ENCODE measurements at regions not wholly inside any gene's neighbourhood (a gene's known extent, or its start where the extent isn't known, plus 50 kb on each side); places are given as distances from the start of the nearest gene placed in this dataset.

DNA sequence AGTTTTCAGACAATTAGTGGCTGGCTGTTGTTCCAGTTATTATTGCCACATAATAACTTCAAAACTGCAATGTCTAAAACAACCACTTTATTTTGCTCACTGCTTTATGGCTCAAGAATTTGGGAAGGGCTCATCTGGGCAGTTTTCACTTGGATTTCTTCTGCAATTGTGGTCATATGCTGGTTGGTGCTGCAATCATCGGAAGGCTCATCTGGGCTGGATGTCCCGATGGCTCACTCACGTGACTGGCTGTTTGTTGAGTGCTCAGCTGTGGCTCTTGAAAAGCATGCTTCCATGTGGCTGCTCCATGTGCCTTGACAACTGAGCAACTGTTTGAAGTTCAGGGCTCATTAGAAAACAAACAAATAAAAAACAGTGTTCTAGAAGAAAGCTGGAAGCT is 1032.5 kb downstream of the DTWD2 start:
- Mint-ChIP-seq H3K4me3 (no peak overlapping the region), H3K36me3 (ENCODE audit: low read depth) (no peaks in the 10 kb centered on the region), H3K27ac (no peak overlapping the region), H3K4me1 (no peaks in the 10 kb centered on the region), H3K9me3 (no peaks in the 10 kb centered on the region), H3K27me3 (ENCODE audit: insufficient read depth, low read depth, poor library complexity) (no peaks in the 10 kb centered on the region)
- Histone ChIP-seq H2AFZ (0 out of 2 replicates have a peak overlapping the region, but pooled peaks have one; percentile 20), H3K27me3 (ENCODE audit: insufficient read depth) (no peaks in the 10 kb centered on the region), H3K4me3 (no peak overlapping the region), H3K4me1 (ENCODE audit: insufficient read depth) (no peaks in the 10 kb centered on the region), H4K20me1 (replicated peaks; ENCODE audit: insufficient read depth) (no peaks in the 10 kb centered on the region), H3K27ac (ENCODE audit: low read depth) (no peak overlapping the region), H3K79me2 (replicated peaks; ENCODE audit: insufficient read depth) (no peaks in the 10 kb centered on the region), H3F3A (replicated peaks; ENCODE audit: low read depth) (no peaks in the 10 kb centered on the region), H3K4me2 (no peak overlapping the region), H3K36me3 (ENCODE audit: insufficient read depth) (no peaks in the 10 kb centered on the region), H3K9me2 (ENCODE audit: insufficient read depth) (no peaks in the 10 kb centered on the region)
- DNase-seq (ENCODE audit: low spot score) (no peak), ATAC-seq (no peak)
- no peak for TF ChIP-seq EZH2 (IDR thresholded peaks at IDR 0.05; ENCODE audit: low read depth, unreplicated experiment)
- TF ChIP-seq STAT1 (IDR thresholded peaks at IDR 0.05; ENCODE audit: unreplicated experiment), result no peak
- no peak for TF ChIP-seq ZNF114 (CRISPR knock-in tag; IDR thresholded peaks at IDR 0.05)
- TF ChIP-seq ZNF331 (CRISPR knock-in tag; IDR thresholded peaks at IDR 0.05; ENCODE audit: low read depth), result no peak
- TF ChIP-seq EZH2phosphoT487 (IDR thresholded peaks at IDR 0.05; ENCODE audit: unreplicated experiment), result no peak
- no peak for TF ChIP-seq CREB1 (CRISPR knock-in tag; IDR thresholded peaks at IDR 0.05; ENCODE audit: low read depth)
- no peak for TF ChIP-seq NANOG (IDR thresholded peaks at IDR 0.05; ENCODE audit: borderline replicate concordance)
- no peak for TF ChIP-seq JUNB (IDR thresholded peaks at IDR 0.05; ENCODE audit: unreplicated experiment)

DNA sequence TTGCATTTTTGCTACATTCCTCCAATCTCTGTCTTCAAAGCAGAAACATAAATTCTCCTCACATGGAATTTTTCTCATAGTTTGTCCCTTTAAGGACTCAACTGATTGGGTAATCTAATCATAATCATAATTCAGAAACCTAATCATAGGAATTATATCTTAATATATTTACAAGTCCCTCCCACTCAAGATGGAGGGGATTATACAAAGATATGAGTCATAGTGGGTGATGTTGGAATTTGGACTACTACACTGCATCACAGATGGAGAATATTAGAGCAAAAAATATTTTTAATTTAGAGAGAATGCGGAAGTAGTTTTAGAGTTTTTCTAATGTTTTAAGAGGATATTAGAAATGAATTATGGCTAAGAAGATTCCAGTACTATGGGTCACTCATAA is 1034.0 kb downstream of the DTWD2 start:
- H3K27me3 ChIP-seq (ENCODE audit: insufficient read depth), result no peaks in the 10 kb centered on the region
- H4K20me1 ChIP-seq (replicated peaks; ENCODE audit: insufficient read depth), result no peaks in the 10 kb centered on the region
- Mint-ChIP-seq H3K36me3 (ENCODE audit: low read depth) (no peaks in the 10 kb centered on the region), H3K9me3 (no peaks in the 10 kb centered on the region), H3K27ac (no peak overlapping the region), H3K4me3 (no peak overlapping the region), H3K27me3 (ENCODE audit: insufficient read depth, low read depth, poor library complexity) (peaks cover 2% of the 10 kb centered on the region), H3K4me1 (no peaks in the 10 kb centered on the region)
- H3K27ac ChIP-seq (ENCODE audit: low read depth), result no peak overlapping the region
- H3K79me2 ChIP-seq (replicated peaks; ENCODE audit: insufficient read depth), result no peaks in the 10 kb centered on the region
- H3K4me3 ChIP-seq, result no peak overlapping the region
- no peak overlapping the region for H3K4me2 ChIP-seq
- H3F3A ChIP-seq (replicated peaks; ENCODE audit: low read depth), result no peaks in the 10 kb centered on the region
- ATAC-seq, result no peak
- DNase-seq (ENCODE audit: low spot score), result no peak
- H2AFZ ChIP-seq, result no peak overlapping the region
- H3K36me3 ChIP-seq (ENCODE audit: insufficient read depth), result no peaks in the 10 kb centered on the region
- H3K9me2 ChIP-seq (ENCODE audit: insufficient read depth), result no peaks in the 10 kb centered on the region
- H3K4me1 ChIP-seq (ENCODE audit: insufficient read depth), result no peaks in the 10 kb centered on the region
- TF ChIP-seq, protein P1, sequence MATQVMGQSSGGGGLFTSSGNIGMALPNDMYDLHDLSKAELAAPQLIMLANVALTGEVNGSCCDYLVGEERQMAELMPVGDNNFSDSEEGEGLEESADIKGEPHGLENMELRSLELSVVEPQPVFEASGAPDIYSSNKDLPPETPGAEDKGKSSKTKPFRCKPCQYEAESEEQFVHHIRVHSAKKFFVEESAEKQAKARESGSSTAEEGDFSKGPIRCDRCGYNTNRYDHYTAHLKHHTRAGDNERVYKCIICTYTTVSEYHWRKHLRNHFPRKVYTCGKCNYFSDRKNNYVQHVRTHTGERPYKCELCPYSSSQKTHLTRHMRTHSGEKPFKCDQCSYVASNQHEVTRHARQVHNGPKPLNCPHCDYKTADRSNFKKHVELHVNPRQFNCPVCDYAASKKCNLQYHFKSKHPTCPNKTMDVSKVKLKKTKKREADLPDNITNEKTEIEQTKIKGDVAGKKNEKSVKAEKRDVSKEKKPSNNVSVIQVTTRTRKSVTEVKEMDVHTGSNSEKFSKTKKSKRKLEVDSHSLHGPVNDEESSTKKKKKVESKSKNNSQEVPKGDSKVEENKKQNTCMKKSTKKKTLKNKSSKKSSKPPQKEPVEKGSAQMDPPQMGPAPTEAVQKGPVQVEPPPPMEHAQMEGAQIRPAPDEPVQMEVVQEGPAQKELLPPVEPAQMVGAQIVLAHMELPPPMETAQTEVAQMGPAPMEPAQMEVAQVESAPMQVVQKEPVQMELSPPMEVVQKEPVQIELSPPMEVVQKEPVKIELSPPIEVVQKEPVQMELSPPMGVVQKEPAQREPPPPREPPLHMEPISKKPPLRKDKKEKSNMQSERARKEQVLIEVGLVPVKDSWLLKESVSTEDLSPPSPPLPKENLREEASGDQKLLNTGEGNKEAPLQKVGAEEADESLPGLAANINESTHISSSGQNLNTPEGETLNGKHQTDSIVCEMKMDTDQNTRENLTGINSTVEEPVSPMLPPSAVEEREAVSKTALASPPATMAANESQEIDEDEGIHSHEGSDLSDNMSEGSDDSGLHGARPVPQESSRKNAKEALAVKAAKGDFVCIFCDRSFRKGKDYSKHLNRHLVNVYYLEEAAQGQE (IDR thresholded peaks at IDR 0.05; ENCODE audit: unreplicated experiment), result no peak
- TF ChIP-seq CREB1 (CRISPR knock-in tag; IDR thresholded peaks at IDR 0.05; ENCODE audit: low read depth), result no peak
- TF ChIP-seq ZNF331 (CRISPR knock-in tag; IDR thresholded peaks at IDR 0.05; ENCODE audit: low read depth), result no peak
- TF ChIP-seq, protein P2, sequence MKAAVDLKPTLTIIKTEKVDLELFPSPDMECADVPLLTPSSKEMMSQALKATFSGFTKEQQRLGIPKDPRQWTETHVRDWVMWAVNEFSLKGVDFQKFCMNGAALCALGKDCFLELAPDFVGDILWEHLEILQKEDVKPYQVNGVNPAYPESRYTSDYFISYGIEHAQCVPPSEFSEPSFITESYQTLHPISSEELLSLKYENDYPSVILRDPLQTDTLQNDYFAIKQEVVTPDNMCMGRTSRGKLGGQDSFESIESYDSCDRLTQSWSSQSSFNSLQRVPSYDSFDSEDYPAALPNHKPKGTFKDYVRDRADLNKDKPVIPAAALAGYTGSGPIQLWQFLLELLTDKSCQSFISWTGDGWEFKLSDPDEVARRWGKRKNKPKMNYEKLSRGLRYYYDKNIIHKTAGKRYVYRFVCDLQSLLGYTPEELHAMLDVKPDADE (IDR thresholded peaks at IDR 0.05), result no peak
- no peak for TF ChIP-seq ZNF114 (CRISPR knock-in tag; IDR thresholded peaks at IDR 0.05)
- no peak for TF ChIP-seq POLR2AphosphoS5 (IDR thresholded peaks at IDR 0.05; ENCODE audit: low read depth)
- TF ChIP-seq EZH2 (IDR thresholded peaks at IDR 0.05; ENCODE audit: low read depth, unreplicated experiment), result no peak
- TF ChIP-seq NANOG (IDR thresholded peaks at IDR 0.05; ENCODE audit: borderline replicate concordance), result no peak
- TF ChIP-seq JUNB (IDR thresholded peaks at IDR 0.05; ENCODE audit: unreplicated experiment), result no peak
- TF ChIP-seq, protein P3, sequence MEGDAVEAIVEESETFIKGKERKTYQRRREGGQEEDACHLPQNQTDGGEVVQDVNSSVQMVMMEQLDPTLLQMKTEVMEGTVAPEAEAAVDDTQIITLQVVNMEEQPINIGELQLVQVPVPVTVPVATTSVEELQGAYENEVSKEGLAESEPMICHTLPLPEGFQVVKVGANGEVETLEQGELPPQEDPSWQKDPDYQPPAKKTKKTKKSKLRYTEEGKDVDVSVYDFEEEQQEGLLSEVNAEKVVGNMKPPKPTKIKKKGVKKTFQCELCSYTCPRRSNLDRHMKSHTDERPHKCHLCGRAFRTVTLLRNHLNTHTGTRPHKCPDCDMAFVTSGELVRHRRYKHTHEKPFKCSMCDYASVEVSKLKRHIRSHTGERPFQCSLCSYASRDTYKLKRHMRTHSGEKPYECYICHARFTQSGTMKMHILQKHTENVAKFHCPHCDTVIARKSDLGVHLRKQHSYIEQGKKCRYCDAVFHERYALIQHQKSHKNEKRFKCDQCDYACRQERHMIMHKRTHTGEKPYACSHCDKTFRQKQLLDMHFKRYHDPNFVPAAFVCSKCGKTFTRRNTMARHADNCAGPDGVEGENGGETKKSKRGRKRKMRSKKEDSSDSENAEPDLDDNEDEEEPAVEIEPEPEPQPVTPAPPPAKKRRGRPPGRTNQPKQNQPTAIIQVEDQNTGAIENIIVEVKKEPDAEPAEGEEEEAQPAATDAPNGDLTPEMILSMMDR (conservative IDR thresholded peaks at IDR 0.05; ENCODE audit: low read depth in 2 of 2), result no peak

Measured in GM23338 (cell line).